Lung (tissue), 11 donors: ENCODE measurements at regions not wholly inside any gene's neighbourhood (a gene's known extent, or its start where the extent isn't known, plus 50 kb on each side); places are given as distances from the start of the nearest gene placed in this dataset.

ENCODE experiments used
- ATAC-seq: fragments of 200-7000 bp; cut with Tn5 transposase; one replicate; pipeline ENCODE4 v1.9.1; 2020; ENCODE audit warnings: moderate number of reproducible peaks; ENCODE audit not compliant: insufficient read depth, low FRiP score
- DNase-seq, 3 donors: peaks; one replicate each; pipeline ENCODE4 v3.0.0-alpha.2; 2013 to 2017
- H3K27ac ChIP-seq, 2 donors: one replicate each; pipeline ENCODE4 v1.5.1; 2013; ENCODE audit warnings: mild to moderate bottlenecking in 2 of 2, moderate library complexity in 2 of 2, control low read depth in 1 of 2, inconsistent platforms in 1 of 2, low read depth in 1 of 2, low read length in 1 of 2
- H3K27me3 ChIP-seq, 3 donors: one replicate each; pipeline ENCODE4 v1.5.1; 2013; ENCODE audit warnings: low read length in 2 of 3; ENCODE audit not compliant: control insufficient read depth in 3 of 3, insufficient read depth in 3 of 3
- H3K36me3 ChIP-seq, 4 donors: one replicate each; pipeline ENCODE4 v1.5.1; 2013; ENCODE audit warnings: low read length in 4 of 4, mild to moderate bottlenecking in 1 of 4, moderate library complexity in 1 of 4; ENCODE audit not compliant: control insufficient read depth in 4 of 4, insufficient read depth in 4 of 4
- H3K4me1 ChIP-seq, 5 donors: one replicate each; pipeline ENCODE4 v1.5.1; 2013; ENCODE audit warnings: low read length in 5 of 5, mild to moderate bottlenecking in 2 of 5, moderate library complexity in 1 of 5; ENCODE audit not compliant: control insufficient read depth in 5 of 5, insufficient read depth in 5 of 5
- H3K4me3 ChIP-seq: one replicate; pipeline ENCODE4 v1.5.1; 2013; ENCODE audit warnings: mild to moderate bottlenecking, control low read depth, moderate library complexity
- H3K9ac ChIP-seq, 2 donors: one replicate each; pipeline ENCODE4 v1.5.1; 2013; ENCODE audit warnings: low read length in 2 of 2, control low read depth in 1 of 2; ENCODE audit not compliant: insufficient read depth in 1 of 2
- H3K9me3 ChIP-seq, 4 donors: one replicate each; pipeline ENCODE4 v1.5.1; 2013; ENCODE audit warnings: low read length in 3 of 4, mild to moderate bottlenecking in 1 of 4, moderate library complexity in 1 of 4; ENCODE audit not compliant: control insufficient read depth in 4 of 4, insufficient read depth in 3 of 4
- CTCF ChIP-seq: IDR thresholded peaks from 2 replicates; pipeline ENCODE4 v1.5.1; 2012; ENCODE audit warnings: mild to moderate bottlenecking; ENCODE audit errors: control extremely low read depth, extremely low read depth
- WGBS, 2 donors: extraction: QIAGEN DNeasy Blood & Tissue Kit; methylation state at CpG; one replicate each; pipeline ENCODE4 v1.1.7; 2013; 5-methylcytosine and 5-hydroxymethylcytosine counted together
- donor health status: control.
- donor health status: control.
- donor health status: Bipolar disorder and iron deficiency.
- donor health status: healthy.
- donor health status: DM: yes; HTN: yes; CAD: no.

DNA sequence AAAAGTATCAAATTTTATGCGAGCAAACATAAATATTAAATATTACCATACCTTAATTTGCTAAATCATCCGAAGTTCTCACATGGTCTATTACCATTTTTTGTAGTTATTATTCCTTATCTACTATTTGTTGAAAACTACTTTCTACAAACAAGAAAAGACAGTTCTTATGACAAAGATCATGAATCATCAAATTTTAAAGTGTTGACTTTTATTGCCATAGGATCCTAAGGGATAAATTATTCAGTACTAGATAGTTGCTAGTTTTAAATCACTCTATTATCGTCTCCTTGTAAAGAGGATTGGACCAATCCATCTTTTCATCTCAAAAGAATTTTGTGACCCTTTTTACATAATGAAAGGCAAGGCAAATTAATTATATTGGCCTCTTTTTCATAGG is 523.6 kb upstream of the TMEFF2 start:
- H3K36me3 ChIP-seq, result no peaks in the 10 kb centered on the region
- 89% methylated on average over 3 of the region's 3 CpGs for WGBS, 2 donors
- ATAC-seq, result no peak
- no peak overlapping the region for H3K27ac ChIP-seq
- H3K9ac ChIP-seq, result no peak overlapping the region
- no peak for TF ChIP-seq CTCF
- H3K27me3 ChIP-seq, result no peaks in the 10 kb centered on the region
- H3K9me3 ChIP-seq, result no peaks in the 10 kb centered on the region
- H3K4me1 ChIP-seq, result no peaks in the 10 kb centered on the region
- DNase-seq, result no peak
- no peak overlapping the region for H3K4me3 ChIP-seq

DNA sequence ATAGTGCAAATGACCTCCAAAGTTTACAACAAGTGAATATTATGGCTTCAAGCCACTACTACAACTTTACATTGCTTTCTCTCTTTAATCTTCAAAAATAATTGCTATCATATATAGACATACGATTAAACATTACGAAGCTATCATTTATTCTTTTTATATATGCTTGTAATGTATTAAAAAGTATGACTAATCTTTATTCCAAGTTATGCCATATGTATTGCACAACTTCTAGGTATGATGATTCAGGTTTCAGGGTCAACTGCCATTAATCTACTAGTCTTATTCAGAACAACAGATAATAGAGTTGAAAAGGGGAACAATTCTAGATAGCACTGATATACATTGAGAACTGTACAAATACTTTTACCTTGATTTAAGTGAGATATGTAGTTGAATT is 506.2 kb upstream of the TMEFF2 start:
- no peak overlapping the region for H3K9ac ChIP-seq
- 65 to 66% methylated on average over 2 of the region's 2 CpGs for WGBS, 2 donors
- no peaks in the 10 kb centered on the region for H3K36me3 ChIP-seq
- no peaks in the 10 kb centered on the region for H3K27me3 ChIP-seq
- no peaks in the 10 kb centered on the region for H3K4me1 ChIP-seq
- no peak for DNase-seq
- no peak overlapping the region for H3K4me3 ChIP-seq
- no peak overlapping the region for H3K27ac ChIP-seq
- no peak for TF ChIP-seq CTCF
- no peak for ATAC-seq
- H3K9me3 ChIP-seq, result no peaks in the 10 kb centered on the region

GRCh38 chr2:192697880-192698279 is 503.1 kb upstream of the TMEFF2 start:
- WGBS, 2 donors, result 83 to 87% methylated on average over 5 of the region's 5 CpGs
- Histone ChIP-seq H3K27ac (no peak overlapping the region), H3K4me1 (no peaks in the 10 kb centered on the region), H3K27me3 (no peaks in the 10 kb centered on the region), H3K4me3 (no peak overlapping the region), H3K9me3 (no peaks in the 10 kb centered on the region), H3K9ac (no peak overlapping the region), H3K36me3 (no peaks in the 10 kb centered on the region)
- DNase-seq, result no peak
- TF ChIP-seq CTCF, result no peak
- ATAC-seq, result no peak

GRCh38 chr2:192696857-192697256 is 502.1 kb upstream of the TMEFF2 start:
- no peak for ATAC-seq
- WGBS, 2 donors, result 81 to 86% methylated on average over 3 of the region's 3 CpGs

More at GRCh38 chr2:192696857-192697256, 502.1 kb upstream of the TMEFF2 start:
- no peak for TF ChIP-seq CTCF
- Histone ChIP-seq H3K4me1 (no peaks in the 10 kb centered on the region), H3K27ac (no peak overlapping the region), H3K4me3 (no peak overlapping the region), H3K27me3 (no peaks in the 10 kb centered on the region), H3K36me3 (no peaks in the 10 kb centered on the region), H3K9ac (no peak overlapping the region), H3K9me3 (no peaks in the 10 kb centered on the region)
- no peak for DNase-seq
